Glutamatergic neuron (in vitro differentiated cells): ENCODE measurements at regions not wholly inside any gene's neighbourhood (a gene's known extent, or its start where the extent isn't known, plus 50 kb on each side); places are given as distances from the start of the nearest gene placed in this dataset.

Experiments
- DNase-seq: peaks from one replicate; pipeline ENCODE4 v3.0.0; 2022
- H3K27ac Mint-ChIP-seq: one replicate; pipeline ENCODE4 v1.8.0; 2020; ENCODE audit warnings: mild to moderate bottlenecking, mixed read lengths, inconsistent platforms; ENCODE audit not compliant: unreplicated experiment
- H3K27me3 Mint-ChIP-seq: one replicate; pipeline ENCODE4 v1.8.0; 2020; ENCODE audit warnings: mild to moderate bottlenecking, moderate library complexity, mixed read lengths, inconsistent platforms; ENCODE audit not compliant: unreplicated experiment
- H3K36me3 Mint-ChIP-seq: one replicate; pipeline ENCODE4 v1.8.0; 2020; ENCODE audit warnings: mild to moderate bottlenecking, mixed read lengths, inconsistent platforms; ENCODE audit not compliant: unreplicated experiment
- H3K4me1 Mint-ChIP-seq: one replicate; pipeline ENCODE4 v1.8.0; 2020; ENCODE audit warnings: mild to moderate bottlenecking, low read depth, mixed read lengths, inconsistent platforms; ENCODE audit not compliant: unreplicated experiment
- H3K4me3 Mint-ChIP-seq: one replicate; pipeline ENCODE4 v1.8.0; 2020; ENCODE audit warnings: mild to moderate bottlenecking, mixed read lengths, inconsistent platforms; ENCODE audit not compliant: unreplicated experiment
- H3K9me3 Mint-ChIP-seq: one replicate; pipeline ENCODE4 v1.8.0; 2020; ENCODE audit warnings: mild to moderate bottlenecking, moderate library complexity, mixed read lengths, inconsistent platforms; ENCODE audit not compliant: unreplicated experiment
- TF ChIP-seq, protein P1 (sequence below): fragments of 200-600 bp; sonication (generic); IDR thresholded peaks from one replicate; pipeline ENCODE4 v1.5.0; 2021; ENCODE audit not compliant: partially characterized antibody, unreplicated experiment

DNA sequence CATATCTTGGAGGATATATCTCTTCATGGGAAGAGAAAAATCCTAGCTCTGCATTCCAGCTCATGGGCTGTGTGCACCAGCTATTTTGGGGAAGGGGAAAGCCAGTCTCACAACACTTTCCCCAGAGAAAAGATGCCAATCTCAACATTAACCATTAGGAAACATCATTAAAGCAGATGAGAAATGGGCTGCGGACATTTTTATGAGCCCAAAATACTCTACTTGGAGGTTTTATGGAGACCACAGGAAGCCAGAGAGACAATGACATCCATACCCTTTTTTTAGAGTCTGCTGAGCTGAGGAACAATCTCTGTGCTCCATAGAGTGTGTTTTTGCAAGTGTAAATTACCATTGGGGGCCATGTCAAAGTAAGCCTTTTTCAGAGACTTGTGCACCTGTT, 213.7 kb downstream of the TRIB2 start:
- Mint-ChIP-seq H3K27ac (no peak overlapping the region), H3K9me3 (no peaks in the 10 kb centered on the region), H3K36me3 (no peaks in the 10 kb centered on the region), H3K4me1 (peaks cover 23% of the 10 kb centered on the region), H3K27me3 (peaks cover 2% of the 10 kb centered on the region), H3K4me3 (no peak overlapping the region)
- DNase-seq = no peak
- TF ChIP-seq, protein P1, sequence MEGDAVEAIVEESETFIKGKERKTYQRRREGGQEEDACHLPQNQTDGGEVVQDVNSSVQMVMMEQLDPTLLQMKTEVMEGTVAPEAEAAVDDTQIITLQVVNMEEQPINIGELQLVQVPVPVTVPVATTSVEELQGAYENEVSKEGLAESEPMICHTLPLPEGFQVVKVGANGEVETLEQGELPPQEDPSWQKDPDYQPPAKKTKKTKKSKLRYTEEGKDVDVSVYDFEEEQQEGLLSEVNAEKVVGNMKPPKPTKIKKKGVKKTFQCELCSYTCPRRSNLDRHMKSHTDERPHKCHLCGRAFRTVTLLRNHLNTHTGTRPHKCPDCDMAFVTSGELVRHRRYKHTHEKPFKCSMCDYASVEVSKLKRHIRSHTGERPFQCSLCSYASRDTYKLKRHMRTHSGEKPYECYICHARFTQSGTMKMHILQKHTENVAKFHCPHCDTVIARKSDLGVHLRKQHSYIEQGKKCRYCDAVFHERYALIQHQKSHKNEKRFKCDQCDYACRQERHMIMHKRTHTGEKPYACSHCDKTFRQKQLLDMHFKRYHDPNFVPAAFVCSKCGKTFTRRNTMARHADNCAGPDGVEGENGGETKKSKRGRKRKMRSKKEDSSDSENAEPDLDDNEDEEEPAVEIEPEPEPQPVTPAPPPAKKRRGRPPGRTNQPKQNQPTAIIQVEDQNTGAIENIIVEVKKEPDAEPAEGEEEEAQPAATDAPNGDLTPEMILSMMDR = no peak

DNA sequence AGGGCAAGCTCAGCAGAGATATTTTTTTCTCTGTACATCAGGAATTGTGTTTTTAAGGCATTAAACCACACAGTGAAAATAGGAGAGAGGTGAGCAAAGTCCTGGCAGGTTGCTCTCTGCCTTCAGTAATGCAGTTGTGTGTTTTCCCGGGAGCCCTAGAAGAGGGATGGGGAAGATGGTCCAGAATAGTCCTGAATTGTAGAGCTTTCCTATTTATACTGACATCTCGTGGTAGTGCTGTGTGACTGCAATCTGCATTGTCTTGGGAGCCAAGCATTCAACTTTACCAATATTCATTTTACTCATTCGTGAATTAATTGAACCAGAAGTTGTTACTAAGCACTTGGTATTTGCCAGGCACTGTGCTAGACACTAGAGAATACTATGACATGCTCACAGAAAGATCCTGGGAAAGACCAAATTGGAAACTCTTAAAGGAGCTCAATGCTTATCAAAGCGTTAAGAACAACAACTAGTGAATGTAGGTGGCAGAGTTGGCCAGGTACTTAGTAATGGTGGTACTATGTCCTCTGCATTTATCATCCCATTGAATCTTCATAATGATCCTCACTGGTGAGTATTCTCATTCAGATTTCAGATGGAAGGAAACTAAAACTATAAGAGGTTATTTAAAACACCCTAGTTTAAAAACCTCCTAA, 214.6 kb downstream of the TRIB2 start:
- H3K4me1 Mint-ChIP-seq = peaks cover 23% of the 10 kb centered on the region
- peak overlapping the region; percentile 16 for H3K4me3 Mint-ChIP-seq
- H3K27me3 Mint-ChIP-seq = peaks cover 2% of the 10 kb centered on the region
- TF ChIP-seq, protein P1 = peak; percentile 69
- H3K36me3 Mint-ChIP-seq = no peaks in the 10 kb centered on the region
- no peak for DNase-seq
- H3K9me3 Mint-ChIP-seq = no peaks in the 10 kb centered on the region
- H3K27ac Mint-ChIP-seq = no peak overlapping the region

DNA sequence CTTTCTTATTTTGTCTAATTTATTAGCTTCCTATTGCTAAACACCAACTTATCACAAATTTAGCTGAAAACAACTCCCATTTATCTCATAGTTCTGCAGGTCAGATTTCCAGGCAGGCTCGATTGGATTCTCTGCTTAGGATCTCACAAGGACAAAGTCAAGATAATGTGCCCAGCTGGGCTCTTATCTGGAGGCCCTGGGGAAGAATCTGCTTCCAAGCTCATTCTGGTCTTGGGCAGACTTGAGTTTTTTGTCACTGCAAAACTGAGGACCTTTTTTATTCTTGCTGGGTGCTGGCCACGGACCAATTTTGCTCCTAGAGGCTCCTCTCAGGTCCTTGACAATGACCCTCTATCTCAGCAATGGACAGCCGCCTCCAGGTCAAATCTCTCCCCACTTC, 215.5 kb downstream of the TRIB2 start:
- no peak for DNase-seq
- Mint-ChIP-seq H3K4me1 (peaks cover 27% of the 10 kb centered on the region), H3K36me3 (no peaks in the 10 kb centered on the region), H3K9me3 (no peaks in the 10 kb centered on the region), H3K27me3 (peaks cover 2% of the 10 kb centered on the region), H3K4me3 (no peak overlapping the region), H3K27ac (no peak overlapping the region)
- TF ChIP-seq, protein P1 = no peak

DNA sequence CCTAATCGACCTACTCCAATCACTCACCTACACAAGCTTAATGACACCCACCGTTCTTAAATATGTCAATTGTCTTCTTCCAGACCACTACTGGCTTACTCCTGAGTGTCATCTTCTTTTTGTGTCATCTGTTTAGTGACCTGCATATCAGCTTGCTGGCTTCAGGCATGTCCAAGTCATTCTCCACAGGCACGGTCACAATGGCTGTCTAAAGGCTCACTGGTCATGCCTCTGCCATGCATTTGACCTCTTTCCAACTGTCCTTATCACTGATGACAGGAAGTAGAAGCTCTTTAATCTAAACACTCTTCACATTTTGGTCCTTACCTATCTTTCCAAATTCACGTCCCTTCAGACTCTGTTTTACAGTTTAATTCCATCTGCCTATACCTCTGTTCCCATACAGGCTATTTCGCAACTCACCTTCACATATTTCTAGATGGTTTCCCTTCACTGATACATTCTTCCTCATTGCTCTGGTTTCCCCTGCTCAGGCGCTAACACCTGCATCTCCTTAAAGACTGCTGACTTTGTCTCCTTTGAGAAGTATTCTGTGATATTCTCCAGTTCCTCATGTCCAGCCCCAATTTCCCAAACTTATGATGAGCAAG, 217.5 kb downstream of the TRIB2 start:
- H3K4me3 Mint-ChIP-seq = no peak overlapping the region
- TF ChIP-seq, protein P1 = no peak
- peaks cover 14% of the 10 kb centered on the region for H3K4me1 Mint-ChIP-seq
- no peaks in the 10 kb centered on the region for H3K27me3 Mint-ChIP-seq
- no peaks in the 10 kb centered on the region for H3K36me3 Mint-ChIP-seq
- no peaks in the 10 kb centered on the region for H3K9me3 Mint-ChIP-seq
- no peak overlapping the region for H3K27ac Mint-ChIP-seq
- no peak for DNase-seq

DNA sequence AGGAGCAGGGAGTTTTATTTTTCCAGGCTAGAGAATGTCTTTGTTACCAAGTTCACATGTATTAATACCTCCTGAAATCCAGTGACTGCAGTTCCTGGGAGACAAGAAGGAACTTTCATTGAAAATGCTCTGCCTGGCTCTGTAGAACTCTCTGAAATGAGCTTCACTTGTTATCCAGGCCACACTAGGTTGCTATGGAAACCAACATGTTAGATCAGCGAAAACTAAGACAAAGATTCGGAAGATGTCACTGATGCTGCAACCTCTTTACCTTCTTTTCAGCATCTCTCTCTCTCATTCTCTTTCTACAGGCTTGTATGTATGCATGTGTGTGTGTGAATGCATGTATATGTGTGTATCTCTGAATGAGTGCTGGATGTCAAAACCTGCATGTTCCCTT, 218.5 kb downstream of the TRIB2 start:
- no peak overlapping the region for H3K4me3 Mint-ChIP-seq
- no peaks in the 10 kb centered on the region for H3K27me3 Mint-ChIP-seq
- H3K27ac Mint-ChIP-seq = no peak overlapping the region
- TF ChIP-seq, protein P1 = no peak
- H3K4me1 Mint-ChIP-seq = peaks cover 9% of the 10 kb centered on the region
- no peaks in the 10 kb centered on the region for H3K9me3 Mint-ChIP-seq
- DNase-seq = no peak
- H3K36me3 Mint-ChIP-seq = no peaks in the 10 kb centered on the region
